ENCODE measurements at regions not wholly inside any gene's neighbourhood (a gene's known extent, or its start where the extent isn't known, plus 50 kb on each side); places are given as distances from the start of the nearest gene placed in this dataset.

GRCh38 chr9:126150411-126151030 lies 176.1 kb upstream of the MVB12B start:
- no peak overlapping the region for H3K27ac ChIP-seq (ENCODE audit: low read depth in 1 of 2, low read length in 2 of 2)
- H3K4me3 ChIP-seq (ENCODE audit: low read depth in 1 of 3, low read length in 3 of 3), result no peak overlapping the region
- WGBS, result 85% methylated on average over 6 of the region's 6 CpGs
- peak overlapping the region in 1 of 2 donors; percentile 6 for H3K9ac ChIP-seq (ENCODE audit: low read depth in 1 of 2, low read length in 2 of 2)
- no peak for TF ChIP-seq RXRA (IDR thresholded peaks at IDR 0.05)
- no peak for TF ChIP-seq EGR1 (IDR thresholded peaks at IDR 0.05; ENCODE audit: low read depth in 2 of 2)
- TF ChIP-seq SP1 (IDR thresholded peaks at IDR 0.05), result no peak
- no peak for TF ChIP-seq ATF3 (IDR thresholded peaks at IDR 0.05)
- TF ChIP-seq, protein P1, sequence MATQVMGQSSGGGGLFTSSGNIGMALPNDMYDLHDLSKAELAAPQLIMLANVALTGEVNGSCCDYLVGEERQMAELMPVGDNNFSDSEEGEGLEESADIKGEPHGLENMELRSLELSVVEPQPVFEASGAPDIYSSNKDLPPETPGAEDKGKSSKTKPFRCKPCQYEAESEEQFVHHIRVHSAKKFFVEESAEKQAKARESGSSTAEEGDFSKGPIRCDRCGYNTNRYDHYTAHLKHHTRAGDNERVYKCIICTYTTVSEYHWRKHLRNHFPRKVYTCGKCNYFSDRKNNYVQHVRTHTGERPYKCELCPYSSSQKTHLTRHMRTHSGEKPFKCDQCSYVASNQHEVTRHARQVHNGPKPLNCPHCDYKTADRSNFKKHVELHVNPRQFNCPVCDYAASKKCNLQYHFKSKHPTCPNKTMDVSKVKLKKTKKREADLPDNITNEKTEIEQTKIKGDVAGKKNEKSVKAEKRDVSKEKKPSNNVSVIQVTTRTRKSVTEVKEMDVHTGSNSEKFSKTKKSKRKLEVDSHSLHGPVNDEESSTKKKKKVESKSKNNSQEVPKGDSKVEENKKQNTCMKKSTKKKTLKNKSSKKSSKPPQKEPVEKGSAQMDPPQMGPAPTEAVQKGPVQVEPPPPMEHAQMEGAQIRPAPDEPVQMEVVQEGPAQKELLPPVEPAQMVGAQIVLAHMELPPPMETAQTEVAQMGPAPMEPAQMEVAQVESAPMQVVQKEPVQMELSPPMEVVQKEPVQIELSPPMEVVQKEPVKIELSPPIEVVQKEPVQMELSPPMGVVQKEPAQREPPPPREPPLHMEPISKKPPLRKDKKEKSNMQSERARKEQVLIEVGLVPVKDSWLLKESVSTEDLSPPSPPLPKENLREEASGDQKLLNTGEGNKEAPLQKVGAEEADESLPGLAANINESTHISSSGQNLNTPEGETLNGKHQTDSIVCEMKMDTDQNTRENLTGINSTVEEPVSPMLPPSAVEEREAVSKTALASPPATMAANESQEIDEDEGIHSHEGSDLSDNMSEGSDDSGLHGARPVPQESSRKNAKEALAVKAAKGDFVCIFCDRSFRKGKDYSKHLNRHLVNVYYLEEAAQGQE (IDR thresholded peaks at IDR 0.05), result no peak
- no peak for TF ChIP-seq TAF1 (conservative IDR thresholded peaks at IDR 0.05)
- no peak for TF ChIP-seq FOXA1 (IDR thresholded peaks at IDR 0.05)
- TF ChIP-seq, protein P2, sequence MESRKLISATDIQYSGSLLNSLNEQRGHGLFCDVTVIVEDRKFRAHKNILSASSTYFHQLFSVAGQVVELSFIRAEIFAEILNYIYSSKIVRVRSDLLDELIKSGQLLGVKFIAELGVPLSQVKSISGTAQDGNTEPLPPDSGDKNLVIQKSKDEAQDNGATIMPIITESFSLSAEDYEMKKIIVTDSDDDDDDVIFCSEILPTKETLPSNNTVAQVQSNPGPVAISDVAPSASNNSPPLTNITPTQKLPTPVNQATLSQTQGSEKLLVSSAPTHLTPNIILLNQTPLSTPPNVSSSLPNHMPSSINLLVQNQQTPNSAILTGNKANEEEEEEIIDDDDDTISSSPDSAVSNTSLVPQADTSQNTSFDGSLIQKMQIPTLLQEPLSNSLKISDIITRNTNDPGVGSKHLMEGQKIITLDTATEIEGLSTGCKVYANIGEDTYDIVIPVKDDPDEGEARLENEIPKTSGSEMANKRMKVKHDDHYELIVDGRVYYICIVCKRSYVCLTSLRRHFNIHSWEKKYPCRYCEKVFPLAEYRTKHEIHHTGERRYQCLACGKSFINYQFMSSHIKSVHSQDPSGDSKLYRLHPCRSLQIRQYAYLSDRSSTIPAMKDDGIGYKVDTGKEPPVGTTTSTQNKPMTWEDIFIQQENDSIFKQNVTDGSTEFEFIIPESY (IDR thresholded peaks at IDR 0.05), result no peak
- no peak for TF ChIP-seq JUND (IDR thresholded peaks at IDR 0.05)
- TF ChIP-seq GABPA (IDR thresholded peaks at IDR 0.05 in 1 of 2, conservative IDR thresholded peaks at IDR 0.05 in 1 of 2), result no peak
- TF ChIP-seq HNF4A (conservative IDR thresholded peaks at IDR 0.05), result no peak
- TF ChIP-seq, protein P3, sequence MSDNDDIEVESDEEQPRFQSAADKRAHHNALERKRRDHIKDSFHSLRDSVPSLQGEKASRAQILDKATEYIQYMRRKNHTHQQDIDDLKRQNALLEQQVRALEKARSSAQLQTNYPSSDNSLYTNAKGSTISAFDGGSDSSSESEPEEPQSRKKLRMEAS (IDR thresholded peaks at IDR 0.05), result no peak
- no peak for TF ChIP-seq FOXA2 (IDR thresholded peaks at IDR 0.05)
- no peak for TF ChIP-seq YY1 (IDR thresholded peaks at IDR 0.05)
- TF ChIP-seq NR2F2 (IDR thresholded peaks at IDR 0.05), result no peak
- TF ChIP-seq HNF4G (IDR thresholded peaks at IDR 0.05), result no peak
- TF ChIP-seq RAD21 (IDR thresholded peaks at IDR 0.05), result no peak
- TF ChIP-seq, protein P4, sequence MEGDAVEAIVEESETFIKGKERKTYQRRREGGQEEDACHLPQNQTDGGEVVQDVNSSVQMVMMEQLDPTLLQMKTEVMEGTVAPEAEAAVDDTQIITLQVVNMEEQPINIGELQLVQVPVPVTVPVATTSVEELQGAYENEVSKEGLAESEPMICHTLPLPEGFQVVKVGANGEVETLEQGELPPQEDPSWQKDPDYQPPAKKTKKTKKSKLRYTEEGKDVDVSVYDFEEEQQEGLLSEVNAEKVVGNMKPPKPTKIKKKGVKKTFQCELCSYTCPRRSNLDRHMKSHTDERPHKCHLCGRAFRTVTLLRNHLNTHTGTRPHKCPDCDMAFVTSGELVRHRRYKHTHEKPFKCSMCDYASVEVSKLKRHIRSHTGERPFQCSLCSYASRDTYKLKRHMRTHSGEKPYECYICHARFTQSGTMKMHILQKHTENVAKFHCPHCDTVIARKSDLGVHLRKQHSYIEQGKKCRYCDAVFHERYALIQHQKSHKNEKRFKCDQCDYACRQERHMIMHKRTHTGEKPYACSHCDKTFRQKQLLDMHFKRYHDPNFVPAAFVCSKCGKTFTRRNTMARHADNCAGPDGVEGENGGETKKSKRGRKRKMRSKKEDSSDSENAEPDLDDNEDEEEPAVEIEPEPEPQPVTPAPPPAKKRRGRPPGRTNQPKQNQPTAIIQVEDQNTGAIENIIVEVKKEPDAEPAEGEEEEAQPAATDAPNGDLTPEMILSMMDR (IDR thresholded peaks at IDR 0.05; ENCODE audit: low read depth, low read length, missing input control), result no peak
- no peaks in the 10 kb centered on the region for H3K27me3 ChIP-seq (ENCODE audit: control insufficient read depth in 4 of 4, insufficient read depth in 4 of 4, low read length in 3 of 4)
- H3K4me1 ChIP-seq (ENCODE audit: control insufficient read depth in 4 of 4, insufficient read depth in 4 of 4, low read length in 3 of 4), result peaks cover 4 to 25% (median 15%) of the 10 kb centered on the region in 4 donors
- DNase-seq (ENCODE audit: low spot score), result peak; percentile 17
- no peaks in the 10 kb centered on the region for H3K36me3 ChIP-seq (ENCODE audit: control insufficient read depth in 4 of 4, insufficient read depth in 3 of 4, low read depth in 1 of 4, low read length in 3 of 4)
- H3K9me3 ChIP-seq (ENCODE audit: control insufficient read depth in 4 of 4, low read length in 3 of 4), result no peaks in the 10 kb centered on the region
